Caco-2 (cell line): ENCODE measurements at regions not wholly inside any gene's neighbourhood (a gene's known extent, or its start where the extent isn't known, plus 50 kb on each side); places are given as distances from the start of the nearest gene placed in this dataset.
A peak's percentile ranks its signal among the peaks of the same experiment; 100 is the strongest.

Experiments
- BruUV-seq: library from RNA; stranded (reverse); fragments of 400-500 nt; replicated peaks from 2 replicates; lab custom pipeline; 2021; lab: Mats Ljungman, UMichigan
- CTCF ChIA-PET: fragments of 300-600 bp; sonication (Branson Sonifier 250); formaldehyde crosslinking; loops from one replicate; lab custom pipeline; 2022; ENCODE audit warnings: antibody characterized with exemption; lab: Charles Lee
- POLR2A ChIA-PET: fragments of 300-600 bp; sonication (Branson Sonifier 250); formaldehyde crosslinking; loops from one replicate; lab custom pipeline; 2022; ENCODE audit warnings: antibody characterized with exemption; lab: Charles Lee
- DNase-seq, 2 experiments: peaks; one replicate each; pipeline versions ENCODE4 v3.0.0 to v3.0.0-alpha.2; 2020 to 2022
- H3K27me3 ChIP-seq: replicated peaks from 2 replicates; pipeline ENCODE4 v1.6.0; 2011; ENCODE audit warnings: low read length; ENCODE audit not compliant: control insufficient read depth, insufficient read depth
- H3K36me3 ChIP-seq: 2 replicates; pipeline ENCODE4 v1.5.1; 2011; ENCODE audit warnings: low read length; ENCODE audit not compliant: control insufficient read depth, insufficient read depth
- H3K4me1 ChIP-seq: fragments of 250-450 bp; sonication (Bioruptor Pico); 2 replicates; pipeline ENCODE4 v1.5.1; 2020; ENCODE audit warnings: mild to moderate bottlenecking
- H3K4me3 ChIP-seq: 2 replicates; pipeline ENCODE4 v1.5.1; 2011; ENCODE audit warnings: low read depth, mild to moderate bottlenecking, control low read depth, low read length
- H3K9me3 ChIP-seq: fragments of 250-450 bp; sonication (Bioruptor Pico); 2 replicates; pipeline ENCODE4 v1.5.1; 2020; ENCODE audit warnings: mild to moderate bottlenecking, moderate library complexity
- H3K27ac Mint-ChIP-seq: one replicate; pipeline ENCODE4 v1.8.0; 2022; ENCODE audit warnings: mixed read lengths; ENCODE audit not compliant: unreplicated experiment
- H3K27me3 Mint-ChIP-seq: one replicate; pipeline ENCODE4 v1.8.0; 2022; ENCODE audit warnings: mixed read lengths; ENCODE audit not compliant: insufficient read depth, unreplicated experiment
- H3K36me3 Mint-ChIP-seq: one replicate; pipeline ENCODE4 v1.8.0; 2022; ENCODE audit warnings: mild to moderate bottlenecking, mixed read lengths; ENCODE audit not compliant: insufficient read depth, unreplicated experiment
- H3K4me1 Mint-ChIP-seq: one replicate; pipeline ENCODE4 v1.8.0; 2022; ENCODE audit warnings: low read depth, mixed read lengths; ENCODE audit not compliant: unreplicated experiment
- H3K4me3 Mint-ChIP-seq: one replicate; pipeline ENCODE4 v1.8.0; 2022; ENCODE audit warnings: mild to moderate bottlenecking, moderate library complexity, mixed read lengths; ENCODE audit not compliant: unreplicated experiment
- H3K9me3 Mint-ChIP-seq: one replicate; pipeline ENCODE4 v1.8.0; 2022; ENCODE audit warnings: mixed read lengths; ENCODE audit not compliant: unreplicated experiment
- CTCF ChIP-seq, 2 experiments: fragments of 200-600 bp in 1 of 2; IDR thresholded peaks; 1 replicate in 1 of 2; 2 replicates in 1 of 2; pipeline versions ENCODE4 v1.5.1 to v1.8.0; 2011 to 2022; ENCODE audit warnings: antibody characterized with exemption in 1 of 2, control low read depth in 1 of 2, inconsistent platforms in 1 of 2, low read depth in 1 of 2, low read length in 1 of 2, mild to moderate bottlenecking in 1 of 2, moderate library complexity in 1 of 2; ENCODE audit not compliant: insufficient read depth in 1 of 2, severe bottlenecking in 1 of 2, unreplicated experiment in 1 of 2
- intact Hi-C: fragments of 100-400 bp; cut with micrococcal nuclease; formaldehyde crosslinking; loops from one replicate; pipeline ENCODE4 v1.10.0; 2022; ENCODE audit not compliant: unreplicated experiment

- intact Hi-C loops: no loop called here
- Histone ChIP-seq H3K4me1 (peaks cover 11% of the 10 kb centered on the region; the same call in 1 of the 2 replicates), H3K27me3 (no peaks in the 10 kb centered on the region), H3K9me3 (no peaks in the 10 kb centered on the region), H3K4me3 (no peak overlapping the region), H3K36me3 (no peaks in the 10 kb centered on the region)
- Mint-ChIP-seq H3K4me1 (peaks cover 12% of the 10 kb centered on the region), H3K4me3 (no peak overlapping the region), H3K27me3 (peaks cover 8% of the 10 kb centered on the region), H3K36me3 (peaks cover 6% of the 10 kb centered on the region), H3K9me3 (no peaks in the 10 kb centered on the region), H3K27ac (no peak overlapping the region)
- ChIA-PET POLR2A (no interaction called here), CTCF (no interaction called here)
- BruUV-seq: no TSS peak
- no peak for TF ChIP-seq CTCF (IDR thresholded peaks at IDR 0.05; ENCODE audit: insufficient read depth in 1 of 2, low read depth in 1 of 2, low read length in 1 of 2, severe bottlenecking in 1 of 2, unreplicated experiment in 1 of 2)
- no peak for DNase-seq
Observed at GRCh38 chr10:2989292-2989947, 77.9 kb upstream of the PFKP start.

- Mint-ChIP-seq H3K27me3 (peaks cover 8% of the 10 kb centered on the region), H3K27ac (no peak overlapping the region), H3K36me3 (peaks cover 6% of the 10 kb centered on the region), H3K9me3 (no peaks in the 10 kb centered on the region), H3K4me3 (peak overlapping the region; percentile 1), H3K4me1 (peaks cover 12% of the 10 kb centered on the region)
- ChIA-PET CTCF (no interaction called here), POLR2A (interaction anchor here (0.6 kb wide), 1 partner anchor 1783 kb away, joined by 3 read pairs; no protein-coding TSS in a partner anchor)
- intact Hi-C loops: no loop called here
- Histone ChIP-seq H3K36me3 (no peaks in the 10 kb centered on the region), H3K4me3 (no peak overlapping the region), H3K4me1 (peaks cover 11% of the 10 kb centered on the region; the same call in 1 of the 2 replicates), H3K9me3 (no peaks in the 10 kb centered on the region), H3K27me3 (no peaks in the 10 kb centered on the region)
- no peak for TF ChIP-seq CTCF (IDR thresholded peaks at IDR 0.05; ENCODE audit: insufficient read depth in 1 of 2, low read depth in 1 of 2, low read length in 1 of 2, severe bottlenecking in 1 of 2, unreplicated experiment in 1 of 2)
- BruUV-seq: no TSS peak
- no peak for DNase-seq
Observed at GRCh38 chr10:2987185-2987768, 80.1 kb upstream of the PFKP start.

- DNase-seq: no peak
- H3K36me3 ChIP-seq: no peaks in the 10 kb centered on the region
- CTCF ChIA-PET: no interaction called here
- Mint-ChIP-seq H3K4me3 (peak overlapping the region; percentile 46), H3K27ac (no peak overlapping the region), H3K9me3 (no peaks in the 10 kb centered on the region), H3K27me3 (peaks cover 8% of the 10 kb centered on the region), H3K4me1 (peaks cover 12% of the 10 kb centered on the region), H3K36me3 (peaks cover 6% of the 10 kb centered on the region)
- no peak for TF ChIP-seq CTCF (IDR thresholded peaks at IDR 0.05; ENCODE audit: insufficient read depth in 1 of 2, low read depth in 1 of 2, low read length in 1 of 2, severe bottlenecking in 1 of 2, unreplicated experiment in 1 of 2)
- no peaks in the 10 kb centered on the region for H3K27me3 ChIP-seq
- no peaks in the 10 kb centered on the region for H3K9me3 ChIP-seq
- POLR2A ChIA-PET: no interaction called here
- H3K4me3 ChIP-seq: no peak overlapping the region
- intact Hi-C loops: no loop called here
- no TSS peak for BruUV-seq
- peaks cover 11% of the 10 kb centered on the region; the same call in 1 of the 2 replicates for H3K4me1 ChIP-seq
Observed at GRCh38 chr10:2986391-2986801, 81.0 kb upstream of the PFKP start.
